Astrocyte of the hippocampus (primary cell): ENCODE measurements at regions not wholly inside any gene's neighbourhood (a gene's known extent, or its start where the extent isn't known, plus 50 kb on each side); places are given as distances from the start of the nearest gene placed in this dataset.

ENCODE experiments used
- DNase-seq: peaks from one replicate; pipeline ENCODE4 v3.0.0; 2011; ENCODE audit warnings: low read depth, low spot score

- DNase-seq: no peak
Observed at GRCh38 chr10:108691126-108691525, 1232.2 kb downstream of the XPNPEP1 start.

GRCh38 chr10:108690530-108690929 lies 1232.8 kb downstream of the XPNPEP1 start:
- no peak for DNase-seq

GRCh38 chr10:108689891-108690290 lies 1233.4 kb downstream of the XPNPEP1 start:
- DNase-seq: no peak

GRCh38 chr10:108688314-108688713 lies 1235.0 kb downstream of the XPNPEP1 start:
- DNase-seq: no peak

GRCh38 chr10:108685863-108686531 lies 1237.3 kb downstream of the XPNPEP1 start:
- no peak for DNase-seq

- peak; percentile 17 for DNase-seq
Observed at GRCh38 chr10:108684431-108684830, 1238.9 kb downstream of the XPNPEP1 start.

GRCh38 chr10:108673741-108674140 lies 1249.6 kb downstream of the XPNPEP1 start:
- DNase-seq: peak; percentile 3

GRCh38 chr10:108663587-108663986 lies 1259.7 kb downstream of the XPNPEP1 start:
- no peak for DNase-seq

GRCh38 chr10:108662975-108663374 lies 1260.3 kb downstream of the XPNPEP1 start:
- DNase-seq: no peak

- DNase-seq: no peak
Observed at GRCh38 chr10:108655057-108655456, 1268.3 kb downstream of the XPNPEP1 start.

- peak; percentile 7 for DNase-seq
Observed at GRCh38 chr10:108653531-108653930, 1269.8 kb downstream of the XPNPEP1 start.

GRCh38 chr10:108639010-108639409 lies 1284.3 kb downstream of the XPNPEP1 start:
- no peak for DNase-seq

GRCh38 chr10:108638225-108638624 lies 1285.1 kb downstream of the XPNPEP1 start:
- no peak for DNase-seq

GRCh38 chr10:108633046-108633445 lies 1290.3 kb downstream of the XPNPEP1 start:
- DNase-seq: no peak

GRCh38 chr10:108632144-108632543 lies 1291.2 kb downstream of the XPNPEP1 start:
- no peak for DNase-seq

- DNase-seq: no peak
Observed at GRCh38 chr10:108631332-108631731, 1292.0 kb downstream of the XPNPEP1 start.

GRCh38 chr10:108629834-108630233 lies 1293.5 kb downstream of the XPNPEP1 start:
- no peak for DNase-seq

GRCh38 chr10:108624052-108624451 lies 1299.3 kb downstream of the XPNPEP1 start:
- DNase-seq: no peak

GRCh38 chr10:108620821-108621534 lies 1302.3 kb downstream of the XPNPEP1 start:
- no peak for DNase-seq

GRCh38 chr10:108616559-108617285 lies 1306.6 kb downstream of the XPNPEP1 start:
- DNase-seq: no peak

- DNase-seq: no peak
Observed at GRCh38 chr10:108615576-108616320, 1307.6 kb downstream of the XPNPEP1 start.

- DNase-seq: no peak
Observed at GRCh38 chr10:108612485-108612884, 1310.8 kb downstream of the XPNPEP1 start.
